ENCODE measurements at regions not wholly inside any gene's neighbourhood (a gene's known extent, or its start where the extent isn't known, plus 50 kb on each side); places are given as distances from the start of the nearest gene placed in this dataset.

GRCh38 chr4:177740563-177740962 is 298.3 kb upstream of the AGA start:
- H3K4me1 ChIP-seq (ENCODE audit: control insufficient read depth in 1 of 2, insufficient read depth in 2 of 2, low read length in 2 of 2), result no peaks in the 10 kb centered on the region
- no peak for TF ChIP-seq CTCF (IDR thresholded peaks at IDR 0.05)
- no peaks in the 10 kb centered on the region for H3K27me3 Mint-ChIP-seq (ENCODE audit: low read depth in 3 of 3)
- H3K9ac ChIP-seq (ENCODE audit: insufficient read depth, low read length, poor library complexity, severe bottlenecking), result no peak overlapping the region
- peaks cover 0 to 5% (median 0%) of the 10 kb centered on the region in 7 donors for H3K9me3 Mint-ChIP-seq
- H3K79me2 ChIP-seq (ENCODE audit: insufficient read depth, low read length), result no peaks in the 10 kb centered on the region
- H3K4me3 Mint-ChIP-seq, result no peak overlapping the region
- intact Hi-C loops (cut with micrococcal nuclease), result no loop called here
- no peak overlapping the region for H2AFZ ChIP-seq (ENCODE audit: insufficient read depth, low read depth, low read length, poor library complexity, severe bottlenecking)
- no peak overlapping the region for H3K27ac Mint-ChIP-seq
- H3K9me3 ChIP-seq (replicated peaks in 1 of 2; ENCODE audit: control insufficient read depth in 1 of 2, insufficient read depth in 1 of 2, low read length in 2 of 2), result no peaks in the 10 kb centered on the region
- H3K36me3 Mint-ChIP-seq, result no peaks in the 10 kb centered on the region
- H3K4me2 ChIP-seq (replicated peaks; ENCODE audit: extremely low read depth, low read length, poor library complexity, severe bottlenecking), result no peak overlapping the region
- H3K36me3 ChIP-seq (replicated peaks in 1 of 2; ENCODE audit: control insufficient read depth in 1 of 2, insufficient read depth in 2 of 2, low read length in 2 of 2), result no peaks in the 10 kb centered on the region
- no CpG with 5 or more reads among the region's 1 CpG for WGBS (ENCODE audit: insufficient coverage)
- no peak overlapping the region for H3K27ac ChIP-seq (ENCODE audit: low read depth in 1 of 2, low read length in 2 of 2)
- H4K20me1 ChIP-seq (ENCODE audit: insufficient read depth, low read length), result no peaks in the 10 kb centered on the region
- no peaks in the 10 kb centered on the region for H3K27me3 ChIP-seq (ENCODE audit: control insufficient read depth in 2 of 2, insufficient read depth in 2 of 2, low read length in 2 of 2)
- no peak overlapping the region for H3K4me3 ChIP-seq (replicated peaks in 1 of 3; ENCODE audit: low read depth in 2 of 3, low read length in 3 of 3)
- DNase-seq, result no peak
- H3K4me1 Mint-ChIP-seq, result no peaks in the 10 kb centered on the region

GRCh38 chr4:177759729-177760128 is 317.5 kb upstream of the AGA start:
- H3K4me1 Mint-ChIP-seq, result no peaks in the 10 kb centered on the region
- no peaks in the 10 kb centered on the region for H3K27me3 Mint-ChIP-seq (ENCODE audit: low read depth in 3 of 3)
- Histone ChIP-seq H2AFZ (ENCODE audit: insufficient read depth, low read depth, low read length, poor library complexity, severe bottlenecking) (no peak overlapping the region), H3K9me3 (replicated peaks in 1 of 2; ENCODE audit: control insufficient read depth in 1 of 2, insufficient read depth in 1 of 2, low read length in 2 of 2) (peaks cover 12 to 13% of the 10 kb centered on the region in 2 donors), H3K27ac (ENCODE audit: low read depth in 1 of 2, low read length in 2 of 2) (no peak overlapping the region), H3K4me2 (replicated peaks; ENCODE audit: extremely low read depth, low read length, poor library complexity, severe bottlenecking) (no peak overlapping the region), H3K9ac (ENCODE audit: insufficient read depth, low read length, poor library complexity, severe bottlenecking) (no peak overlapping the region), H3K4me1 (ENCODE audit: control insufficient read depth in 1 of 2, insufficient read depth in 2 of 2, low read length in 2 of 2) (no peaks in the 10 kb centered on the region), H3K79me2 (ENCODE audit: insufficient read depth, low read length) (no peaks in the 10 kb centered on the region), H4K20me1 (ENCODE audit: insufficient read depth, low read length) (no peaks in the 10 kb centered on the region), H3K36me3 (replicated peaks in 1 of 2; ENCODE audit: control insufficient read depth in 1 of 2, insufficient read depth in 2 of 2, low read length in 2 of 2) (no peaks in the 10 kb centered on the region), H3K4me3 (replicated peaks in 1 of 3; ENCODE audit: low read depth in 2 of 3, low read length in 3 of 3) (no peak overlapping the region), H3K27me3 (ENCODE audit: control insufficient read depth in 2 of 2, insufficient read depth in 2 of 2, low read length in 2 of 2) (no peaks in the 10 kb centered on the region)
- H3K27ac Mint-ChIP-seq, result no peak overlapping the region
- DNase-seq, result no peak
- TF ChIP-seq CTCF (IDR thresholded peaks at IDR 0.05), result no peak
- H3K9me3 Mint-ChIP-seq, result peaks cover 0 to 15% (median 10%) of the 10 kb centered on the region in 7 donors
- H3K4me3 Mint-ChIP-seq, result no peak overlapping the region
- H3K36me3 Mint-ChIP-seq, result no peaks in the 10 kb centered on the region
- no CpG with 5 or more reads among the region's 3 CpGs for WGBS (ENCODE audit: insufficient coverage)
- intact Hi-C loops (cut with micrococcal nuclease), result no loop called here

Measured in CD14-positive monocyte (primary cell).